MM.1S (cell line): ENCODE measurements at regions not wholly inside any gene's neighbourhood (a gene's known extent, or its start where the extent isn't known, plus 50 kb on each side); places are given as distances from the start of the nearest gene placed in this dataset.

Source experiments
- DNase-seq: peaks from one replicate; pipeline ENCODE4 v3.0.0-alpha.2; 2015
- H2AFZ ChIP-seq: fragments of 300-600 bp; sonication (generic); 2 replicates; pipeline ENCODE4 v1.6.0; 2016; ENCODE audit warnings: antibody characterized with exemption, low read length
- H3F3A ChIP-seq: fragments of 300-600 bp; sonication (generic); 2 replicates; pipeline ENCODE4 v1.6.1; 2016; ENCODE audit warnings: mild to moderate bottlenecking, antibody characterized with exemption, low read length, moderate library complexity, mixed read lengths; ENCODE audit not compliant: insufficient read depth
- H3K27ac ChIP-seq: fragments of 300-600 bp; sonication (generic); 2 replicates; pipeline ENCODE4 v1.5.1; 2016; ENCODE audit warnings: mild to moderate bottlenecking, low read length
- H3K27me3 ChIP-seq: fragments of 300-600 bp; sonication (generic); replicated peaks from 2 replicates; pipeline ENCODE4 v1.6.0; 2016; ENCODE audit warnings: low read length; ENCODE audit not compliant: insufficient read depth
- H3K36me3 ChIP-seq: fragments of 300-600 bp; sonication (generic); replicated peaks from 2 replicates; pipeline ENCODE4 v1.6.1; 2016; ENCODE audit warnings: mild to moderate bottlenecking, low read length, mixed read lengths; ENCODE audit not compliant: insufficient read depth
- H3K4me1 ChIP-seq: fragments of 300-600 bp; sonication (generic); 2 replicates; pipeline ENCODE4 v1.6.1; 2016; ENCODE audit warnings: low read length, mixed read lengths
- H3K4me2 ChIP-seq: fragments of 300-600 bp; sonication (generic); 2 replicates; pipeline ENCODE4 v1.6.0; 2016; ENCODE audit warnings: low read depth, low read length
- H3K4me3 ChIP-seq: fragments of 300-600 bp; sonication (generic); 2 replicates; pipeline ENCODE4 v1.5.1; 2016; ENCODE audit warnings: low read length, mixed read lengths
- H3K79me2 ChIP-seq: fragments of 300-600 bp; sonication (generic); 2 replicates; pipeline ENCODE4 v1.6.1; 2016; ENCODE audit warnings: mixed run types, low read length, mixed read lengths
- H3K9ac ChIP-seq: fragments of 300-600 bp; sonication (generic); 2 replicates; pipeline ENCODE4 v1.6.1; 2016; ENCODE audit warnings: low read length, mixed read lengths
- H3K9me2 ChIP-seq: fragments of 300-600 bp; sonication (generic); replicated peaks from 2 replicates; pipeline ENCODE4 v1.6.1; 2016; ENCODE audit warnings: mild to moderate bottlenecking, low read length, mixed read lengths; ENCODE audit not compliant: insufficient read depth
- H3K9me3 ChIP-seq: fragments of 300-600 bp; sonication (generic); replicated peaks from 2 replicates; pipeline ENCODE4 v1.6.1; 2016; ENCODE audit warnings: mild to moderate bottlenecking, low read length, mixed read lengths; ENCODE audit not compliant: insufficient read depth
- H4K20me1 ChIP-seq: fragments of 300-600 bp; sonication (generic); 2 replicates; pipeline ENCODE4 v1.6.1; 2016; ENCODE audit warnings: mild to moderate bottlenecking, low read length, moderate library complexity, mixed read lengths; ENCODE audit not compliant: insufficient read depth
- CTCF ChIP-seq: fragments of 300-600 bp; sonication (generic); IDR thresholded peaks from 2 replicates; pipeline ENCODE4 v1.5.1; 2016; ENCODE audit warnings: antibody characterized with exemption, low read length, mixed read lengths
- EZH2 ChIP-seq: fragments of 300-600 bp; sonication (generic); optimal IDR thresholded peaks from 2 replicates; pipeline ENCODE3; 2017; ENCODE audit warnings: low read depth, mild to moderate bottlenecking, antibody characterized with exemption, low read length, mixed read lengths
- EZH2phosphoT487 ChIP-seq: fragments of 300-600 bp; sonication (generic); IDR thresholded peaks from 2 replicates; pipeline ENCODE4 v1.6.1; 2018; ENCODE audit warnings: antibody characterized with exemption, low read length

GRCh38 chr4:136810626-136811025 lies 721.7 kb downstream of the PCDH18 start:
- DNase-seq = no peak
- Histone ChIP-seq H2AFZ (no peak overlapping the region), H3F3A (no peaks in the 10 kb centered on the region), H3K4me2 (no peak overlapping the region), H4K20me1 (no peaks in the 10 kb centered on the region), H3K27me3 (no peaks in the 10 kb centered on the region), H3K9me2 (no peaks in the 10 kb centered on the region), H3K27ac (no peak overlapping the region), H3K4me3 (no peak overlapping the region), H3K9ac (no peak overlapping the region), H3K4me1 (no peaks in the 10 kb centered on the region), H3K36me3 (no peaks in the 10 kb centered on the region), H3K9me3 (no peaks in the 10 kb centered on the region), H3K79me2 (no peaks in the 10 kb centered on the region)
- TF ChIP-seq CTCF (no peak), EZH2phosphoT487 (no peak), EZH2 (no peak)

GRCh38 chr4:136806844-136807243 lies 725.5 kb downstream of the PCDH18 start:
- no peaks in the 10 kb centered on the region for H3K79me2 ChIP-seq
- TF ChIP-seq EZH2 (no peak), EZH2phosphoT487 (no peak), CTCF (no peak)
- no peaks in the 10 kb centered on the region for H3K27me3 ChIP-seq
- no peaks in the 10 kb centered on the region for H3K9me2 ChIP-seq
- no peak overlapping the region for H3K4me2 ChIP-seq
- no peak overlapping the region for H2AFZ ChIP-seq
- H3K36me3 ChIP-seq = no peaks in the 10 kb centered on the region
- no peak overlapping the region for H3K27ac ChIP-seq
- no peaks in the 10 kb centered on the region for H3F3A ChIP-seq
- H3K4me1 ChIP-seq = no peaks in the 10 kb centered on the region
- no peaks in the 10 kb centered on the region for H3K9me3 ChIP-seq
- H3K4me3 ChIP-seq = no peak overlapping the region
- DNase-seq = no peak
- no peaks in the 10 kb centered on the region for H4K20me1 ChIP-seq
- no peak overlapping the region for H3K9ac ChIP-seq

- Histone ChIP-seq H3K9me2 (no peaks in the 10 kb centered on the region), H3K79me2 (no peaks in the 10 kb centered on the region), H2AFZ (no peak overlapping the region), H4K20me1 (no peaks in the 10 kb centered on the region), H3K4me3 (no peak overlapping the region), H3K27ac (no peak overlapping the region), H3K9ac (no peak overlapping the region), H3K4me1 (no peaks in the 10 kb centered on the region), H3K9me3 (no peaks in the 10 kb centered on the region), H3K27me3 (no peaks in the 10 kb centered on the region), H3K36me3 (no peaks in the 10 kb centered on the region), H3F3A (no peaks in the 10 kb centered on the region), H3K4me2 (no peak overlapping the region)
- no peak for TF ChIP-seq EZH2phosphoT487
- TF ChIP-seq EZH2 = no peak
- TF ChIP-seq CTCF = no peak
- DNase-seq = no peak
Measured at GRCh38 chr4:136805617-136806016, 726.7 kb downstream of the PCDH18 start.
